ENCODE measurements at regions not wholly inside any gene's neighbourhood (a gene's known extent, or its start where the extent isn't known, plus 50 kb on each side); places are given as distances from the start of the nearest gene placed in this dataset.
A peak's percentile ranks its signal among the peaks of the same experiment; 100 is the strongest.

GRCh38 chr5:143693651-143694252 is 118.2 kb upstream of the HMHB1 start:
- DNase-seq (ENCODE audit: low read depth): no peak

GRCh38 chr5:143692342-143692741 is 119.6 kb upstream of the HMHB1 start:
- no peak for DNase-seq (ENCODE audit: low read depth)

- no peak for DNase-seq (ENCODE audit: low read depth)
Measured at GRCh38 chr5:143691945-143692290, 120.0 kb upstream of the HMHB1 start.

GRCh38 chr5:143691287-143691944 is 120.5 kb upstream of the HMHB1 start:
- DNase-seq (ENCODE audit: low read depth): no peak

GRCh38 chr5:143687604-143688003 is 124.4 kb upstream of the HMHB1 start:
- no peak for DNase-seq (ENCODE audit: low read depth)

- DNase-seq (ENCODE audit: low read depth): no peak
Measured at GRCh38 chr5:143685246-143685815, 126.6 kb upstream of the HMHB1 start.

GRCh38 chr5:143683459-143683858 is 128.5 kb upstream of the HMHB1 start:
- DNase-seq (ENCODE audit: low read depth): no peak

GRCh38 chr5:143682929-143683386 is 129.0 kb upstream of the HMHB1 start:
- DNase-seq (ENCODE audit: low read depth): no peak

GRCh38 chr5:143682246-143682905 is 129.6 kb upstream of the HMHB1 start:
- DNase-seq (ENCODE audit: low read depth): peak; percentile 56

GRCh38 chr5:143680672-143681259 is 131.2 kb upstream of the HMHB1 start:
- no peak for DNase-seq (ENCODE audit: low read depth)

GRCh38 chr5:143679777-143680176 is 132.2 kb upstream of the HMHB1 start:
- peak; percentile 74 for DNase-seq (ENCODE audit: low read depth)

GRCh38 chr5:143678148-143678905 is 133.6 kb upstream of the HMHB1 start:
- DNase-seq (ENCODE audit: low read depth): no peak

- no peak for DNase-seq (ENCODE audit: low read depth)
Measured at GRCh38 chr5:143677403-143677802, 134.6 kb upstream of the HMHB1 start.

- peak; percentile 79 for DNase-seq (ENCODE audit: low read depth)
Measured at GRCh38 chr5:143676802-143677201, 135.2 kb upstream of the HMHB1 start.

- DNase-seq (ENCODE audit: low read depth): no peak
Measured at GRCh38 chr5:143674469-143674786, 137.5 kb upstream of the HMHB1 start.

GRCh38 chr5:143673676-143674468 is 138.1 kb upstream of the HMHB1 start:
- no peak for DNase-seq (ENCODE audit: low read depth)

- DNase-seq (ENCODE audit: low read depth): no peak
Measured at GRCh38 chr5:143672806-143673205, 139.2 kb upstream of the HMHB1 start.

GRCh38 chr5:143671674-143672569 is 140.0 kb upstream of the HMHB1 start:
- peak; percentile 80 for DNase-seq (ENCODE audit: low read depth)

GRCh38 chr5:143671021-143671420 is 140.9 kb upstream of the HMHB1 start:
- DNase-seq (ENCODE audit: low read depth): no peak

- no peak for DNase-seq (ENCODE audit: low read depth)
Measured at GRCh38 chr5:143665866-143666265, 146.1 kb upstream of the HMHB1 start.

Measured in myocyte (in vitro differentiated cells).